Left ventricle myocardium inferior (tissue), 1 donor: ENCODE measurements at regions not wholly inside any gene's neighbourhood (a gene's known extent, or its start where the extent isn't known, plus 50 kb on each side); places are given as distances from the start of the nearest gene placed in this dataset.
A peak's percentile ranks its signal among the peaks of the same experiment; 100 is the strongest.

Source experiments
- DNase-seq: peaks from one replicate; pipeline ENCODE4 v3.0.0-alpha.2; 2020
- H3K27ac ChIP-seq: fragments of 200-600 bp; replicated peaks from 2 replicates; pipeline ENCODE4 v1.8.0; 2021
- H3K27me3 ChIP-seq: fragments of 200-600 bp; 2 replicates; pipeline ENCODE4 v1.8.0; 2021; ENCODE audit warnings: low read depth
- H3K36me3 ChIP-seq: fragments of 200-600 bp; 2 replicates; pipeline ENCODE4 v1.8.0; 2021
- H3K4me1 ChIP-seq: fragments of 200-600 bp; 2 replicates; pipeline ENCODE4 v1.8.0; 2021
- H3K4me3 ChIP-seq: fragments of 200-600 bp; 2 replicates; pipeline ENCODE4 v1.8.0; 2021; ENCODE audit warnings: mild to moderate bottlenecking, moderate library complexity
- H3K9me3 ChIP-seq: fragments of 200-600 bp; replicated peaks from 2 replicates; pipeline ENCODE4 v1.8.0; 2021
- CTCF ChIP-seq: fragments of 200-600 bp; IDR thresholded peaks from 2 replicates; pipeline ENCODE4 v1.8.0; 2021; ENCODE audit warnings: antibody characterized with exemption, mild to moderate bottlenecking, borderline replicate concordance
- intact Hi-C: fragments of 100-400 bp; cut with micrococcal nuclease; formaldehyde crosslinking; loops from one replicate; pipeline ENCODE4 v1.11.0; 2022
- donor health status: DM: no; HTN: yes; CAD: no; lungs with severe emphysema.

- Histone ChIP-seq H3K27me3 (no peaks in the 10 kb centered on the region), H3K27ac (peak overlapping the region; percentile 11), H3K4me1 (peaks cover 17% of the 10 kb centered on the region), H3K4me3 (peak overlapping the region; percentile 37), H3K9me3 (no peaks in the 10 kb centered on the region), H3K36me3 (no peaks in the 10 kb centered on the region)
- DNase-seq: no peak
- intact Hi-C loops: loop anchor here (10.0 kb wide), 1 partner anchor 1421 kb away; no protein-coding TSS in a partner anchor
- TF ChIP-seq CTCF: no peak
Observed at GRCh38 chr2:67845621-67846369, 217.0 kb downstream of the C1D start.

- Histone ChIP-seq H3K27me3 (peaks cover 2% of the 10 kb centered on the region), H3K27ac (peak overlapping the region; percentile 11), H3K9me3 (no peaks in the 10 kb centered on the region), H3K4me3 (peak overlapping the region; percentile 37), H3K4me1 (peaks cover 17% of the 10 kb centered on the region), H3K36me3 (no peaks in the 10 kb centered on the region)
- intact Hi-C loops: loop anchor here (10.0 kb wide), 1 partner anchor 1422 kb away; no protein-coding TSS in a partner anchor
- TF ChIP-seq CTCF: peak; percentile 84
- DNase-seq: peak; percentile 63
Observed at GRCh38 chr2:67846370-67847070, 216.3 kb downstream of the C1D start.

GRCh38 chr2:67848551-67849285 lies 214.1 kb downstream of the C1D start:
- no peak for DNase-seq
- no peaks in the 10 kb centered on the region for H3K9me3 ChIP-seq
- no peak for TF ChIP-seq CTCF
- intact Hi-C loops: loop anchor here (10.0 kb wide), 1 partner anchor 1424 kb away; no protein-coding TSS in a partner anchor
- H3K4me1 ChIP-seq: peaks cover 17% of the 10 kb centered on the region
- H3K36me3 ChIP-seq: no peaks in the 10 kb centered on the region
- H3K4me3 ChIP-seq: no peak overlapping the region
- peaks cover 18% of the 10 kb centered on the region for H3K27me3 ChIP-seq
- H3K27ac ChIP-seq: no peak overlapping the region

- Histone ChIP-seq H3K27me3 (peaks cover 29% of the 10 kb centered on the region), H3K4me1 (peaks cover 14% of the 10 kb centered on the region), H3K27ac (no peak overlapping the region), H3K4me3 (no peak overlapping the region), H3K9me3 (no peaks in the 10 kb centered on the region), H3K36me3 (no peaks in the 10 kb centered on the region)
- intact Hi-C loops: no loop called here
- no peak for TF ChIP-seq CTCF
- DNase-seq: no peak
Observed at GRCh38 chr2:67851016-67851415, 211.8 kb downstream of the C1D start.

- H3K4me1 ChIP-seq: peaks cover 11% of the 10 kb centered on the region
- no peaks in the 10 kb centered on the region for H3K36me3 ChIP-seq
- intact Hi-C loops: no loop called here
- TF ChIP-seq CTCF: no peak
- H3K27ac ChIP-seq: no peak overlapping the region
- no peak overlapping the region for H3K4me3 ChIP-seq
- no peaks in the 10 kb centered on the region for H3K9me3 ChIP-seq
- no peak for DNase-seq
- H3K27me3 ChIP-seq: peaks cover 36% of the 10 kb centered on the region
Observed at GRCh38 chr2:67851956-67852824, 210.6 kb downstream of the C1D start.
